IMR-90 (cell line): ENCODE measurements at regions not wholly inside any gene's neighbourhood (a gene's known extent, or its start where the extent isn't known, plus 50 kb on each side); places are given as distances from the start of the nearest gene placed in this dataset.

ENCODE experiments used
- ATAC-seq: fragments of 200-7000 bp; cut with Tn5 transposase; 2 replicates; pipeline ENCODE4 v1.9.1; 2020; ENCODE audit warnings: low read depth, mild to moderate bottlenecking, moderate library complexity
- BruUV-seq: library from RNA; stranded (reverse); fragments of 400-500 nt; replicated peaks from 2 replicates; lab custom pipeline; 2021; lab: Mats Ljungman, UMichigan
- CTCF ChIA-PET: fragments of 300-600 bp; formaldehyde crosslinking; extraction: SDS; loops from one replicate; lab custom pipeline; 2021; ENCODE audit warnings: antibody characterized with exemption; lab: Yijun Ruan, JAX
- POLR2A ChIA-PET: fragments of 300-600 bp; sonication (Branson Sonifier 250); formaldehyde crosslinking; loops from one replicate; lab custom pipeline; 2022; ENCODE audit warnings: antibody characterized with exemption; ENCODE audit not compliant: unreplicated experiment; lab: Charles Lee
- DNase-seq: peaks from one replicate; pipeline ENCODE4 v3.0.0; 2013
- H2AFZ ChIP-seq: replicated peaks from 2 replicates; pipeline ENCODE3; 2013; ENCODE audit warnings: low read length, mild to moderate bottlenecking; ENCODE audit not compliant: poor library complexity
- H2AK5ac ChIP-seq: 2 replicates; pipeline ENCODE4 v1.6.1; 2013; ENCODE audit warnings: low read depth, low read length, inconsistent platforms
- H2AK9ac ChIP-seq: replicated peaks from 2 replicates; pipeline ENCODE3; 2013; ENCODE audit warnings: mild to moderate bottlenecking, low read depth, low read length, moderate library complexity; ENCODE audit not compliant: poor library complexity
- H2BK120ac ChIP-seq: 2 replicates; pipeline ENCODE4 v1.6.1; 2013; ENCODE audit warnings: low read depth, low read length, inconsistent platforms
- H2BK15ac ChIP-seq: 3 replicates; pipeline ENCODE4 v1.6.1; 2013; ENCODE audit warnings: low read depth, low read length, inconsistent platforms
- H2BK20ac ChIP-seq: 2 replicates; pipeline ENCODE4 v1.6.1; 2013; ENCODE audit warnings: low read depth, mild to moderate bottlenecking, inconsistent platforms, low read length, moderate library complexity
- H2BK5ac ChIP-seq: 2 replicates; pipeline ENCODE4 v1.6.1; 2013; ENCODE audit warnings: mild to moderate bottlenecking, low read depth, low read length, inconsistent platforms; ENCODE audit not compliant: poor library complexity, severe bottlenecking
- H3K14ac ChIP-seq: replicated peaks from 2 replicates; pipeline ENCODE4 v1.6.1; 2013; ENCODE audit warnings: low read depth, low read length, inconsistent platforms
- H3K18ac ChIP-seq: 2 replicates; pipeline ENCODE4 v1.6.1; 2013; ENCODE audit warnings: low read depth, low read length, control low read depth
- H3K23ac ChIP-seq: 2 replicates; pipeline ENCODE4 v1.6.1; 2013; ENCODE audit warnings: low read depth, low read length, inconsistent platforms
- H3K27ac ChIP-seq: 2 replicates; pipeline ENCODE4 v1.5.1; 2013; ENCODE audit warnings: mild to moderate bottlenecking, control low read depth, low read length; ENCODE audit not compliant: insufficient read depth
- H3K27me3 ChIP-seq: 2 replicates; pipeline ENCODE4 v1.6.1; 2013; ENCODE audit warnings: low read length; ENCODE audit not compliant: control insufficient read depth, insufficient read depth
- H3K36me3 ChIP-seq: 2 replicates; pipeline ENCODE4 v1.6.1; 2013; ENCODE audit warnings: low read length, mixed read lengths; ENCODE audit not compliant: control insufficient read depth, insufficient read depth
- H3K4ac ChIP-seq: 2 replicates; pipeline ENCODE4 v1.6.1; 2013; ENCODE audit warnings: low read depth, low read length, inconsistent platforms
- H3K4me1 ChIP-seq: 2 replicates; pipeline ENCODE4 v1.6.1; 2013; ENCODE audit warnings: low read length, mixed read lengths; ENCODE audit not compliant: control insufficient read depth, insufficient read depth
- H3K4me2 ChIP-seq: 2 replicates; pipeline ENCODE4 v1.6.1; 2013; ENCODE audit warnings: low read depth, mild to moderate bottlenecking, control low read depth, low read length, moderate library complexity
- H3K4me3 ChIP-seq: 2 replicates; pipeline ENCODE4 v1.5.1; 2013; ENCODE audit warnings: low read depth, mild to moderate bottlenecking, control low read depth, low read length, moderate library complexity; ENCODE audit not compliant: insufficient read depth
- H3K56ac ChIP-seq: 2 replicates; pipeline ENCODE4 v1.6.1; 2013; ENCODE audit warnings: low read length, inconsistent platforms; ENCODE audit not compliant: insufficient read depth; ENCODE audit errors: extremely low read depth
- H3K79me1 ChIP-seq, 2 experiments: 2 replicates each; pipeline ENCODE4 v1.6.1; 2013; ENCODE audit warnings: low read length in 2 of 2, inconsistent platforms in 1 of 2, low read depth in 1 of 2
- H3K9ac ChIP-seq: 2 replicates; pipeline ENCODE4 v1.6.1; 2013; ENCODE audit warnings: low read depth, low read length, control low read depth
- H3K9me1 ChIP-seq: 2 replicates; pipeline ENCODE4 v1.6.1; 2013; ENCODE audit warnings: low read length, inconsistent platforms; ENCODE audit not compliant: insufficient read depth
- H3K9me3 ChIP-seq: 2 replicates; pipeline ENCODE4 v1.6.1; 2013; ENCODE audit warnings: low read length; ENCODE audit not compliant: control insufficient read depth, insufficient read depth
- H4K20me1 ChIP-seq: 2 replicates; pipeline ENCODE4 v1.6.1; 2013; ENCODE audit warnings: low read length, inconsistent platforms; ENCODE audit not compliant: insufficient read depth
- H4K5ac ChIP-seq: 2 replicates; pipeline ENCODE4 v1.6.1; 2013; ENCODE audit warnings: mild to moderate bottlenecking, low read depth, low read length, control low read depth
- H4K8ac ChIP-seq, 2 experiments: 2 replicates each; pipeline ENCODE4 v1.6.1; 2013; ENCODE audit warnings: low read depth in 2 of 2, low read length in 2 of 2, control low read depth in 1 of 2, inconsistent platforms in 1 of 2
- H4K91ac ChIP-seq: 2 replicates; pipeline ENCODE4 v1.6.1; 2013; ENCODE audit warnings: low read depth, low read length, inconsistent platforms; ENCODE audit not compliant: insufficient read depth
- BHLHE40 ChIP-seq: fragments of 150-350 bp; IDR thresholded peaks from 2 replicates; pipeline ENCODE4 v1.6.1; 2016; ENCODE audit warnings: mild to moderate bottlenecking, low read depth, low read length
- CEBPB ChIP-seq: IDR thresholded peaks from 2 replicates; pipeline ENCODE4 v1.6.1; 2012; ENCODE audit warnings: low read depth, low read length, improper control_type of control experiment
- CHD1 ChIP-seq: IDR thresholded peaks from 2 replicates; pipeline ENCODE4 v1.6.1; 2012; ENCODE audit warnings: low read depth, low read length, improper control_type of control experiment
- MAFK ChIP-seq: IDR thresholded peaks from 2 replicates; pipeline ENCODE4 v1.6.1; 2012; ENCODE audit warnings: low read depth, low read length, improper control_type of control experiment
- MAZ ChIP-seq: IDR thresholded peaks from 2 replicates; pipeline ENCODE4 v1.6.1; 2012; ENCODE audit warnings: low read depth, mild to moderate bottlenecking, low read length, improper control_type of control experiment, moderate library complexity, borderline replicate concordance
- NFE2L2 ChIP-seq: fragments of 150-350 bp; IDR thresholded peaks from 2 replicates; pipeline ENCODE4 v1.6.1; 2016; ENCODE audit warnings: low read depth, mild to moderate bottlenecking, low read length
- POLR2A ChIP-seq: IDR thresholded peaks from 2 replicates; pipeline ENCODE4 v1.6.1; 2012; ENCODE audit warnings: mild to moderate bottlenecking, low read depth, low read length
- RAD21 ChIP-seq: IDR thresholded peaks from 2 replicates; pipeline ENCODE4 v1.6.1; 2012; ENCODE audit warnings: low read length, improper control_type of control experiment
- RFX5 ChIP-seq: IDR thresholded peaks from 2 replicates; pipeline ENCODE4 v1.8.0; 2012; ENCODE audit warnings: low read depth, mild to moderate bottlenecking, low read length, moderate library complexity
- SMC3 ChIP-seq: fragments of 150-350 bp; IDR thresholded peaks from 2 replicates; pipeline ENCODE4 v1.6.1; 2016; ENCODE audit warnings: low read depth, mild to moderate bottlenecking, antibody characterized with exemption, low read length, moderate library complexity
- WGBS, 2 experiments: methylation state at CpG; one replicate each; pipeline versions ENCODE4 v1.1.5 to v1.1.7; 2013; ENCODE audit warnings: missing lambda C conversion rate in 2 of 2; ENCODE audit not compliant: insufficient read length in 1 of 2; ENCODE audit errors: extremely low coverage in 2 of 2; 5-methylcytosine and 5-hydroxymethylcytosine counted together
- dilution Hi-C: fragments of 300-500 bp; cut with HindIII; formaldehyde crosslinking; loops from one replicate; pipeline ENCODE4 v1.14.3; 2018; ENCODE audit warnings: low sequenced_read_pairs; ENCODE audit not compliant: unreplicated experiment
- in situ Hi-C: fragments of 300-500 bp; cut with MboI; formaldehyde crosslinking; loops from 3 replicates; pipeline ENCODE4 v1.14.3; 2019; ENCODE audit warnings: low sequenced_read_pairs, inconsistent platforms, mixed read lengths
- intact Hi-C: fragments of 100-400 bp; cut with micrococcal nuclease; formaldehyde crosslinking; loops from 2 replicates; pipeline ENCODE4 v1.10.0; 2022

GRCh38 chr7:4561795-4562194, 120.3 kb upstream of the FOXK1 start:
- TF ChIP-seq SMC3 = no peak
- TF ChIP-seq CHD1 = no peak
- no peak for TF ChIP-seq CEBPB
- TF ChIP-seq NFE2L2 = no peak
- no peak for TF ChIP-seq BHLHE40
- TF ChIP-seq MAFK = no peak
- TF ChIP-seq MAZ = no peak
- TF ChIP-seq RAD21 = no peak
- no peak for TF ChIP-seq RFX5
- no peak for TF ChIP-seq POLR2A
- no peak overlapping the region for H3K23ac ChIP-seq
- no peak overlapping the region for H3K18ac ChIP-seq
- dilution Hi-C loops = no loop called here
- H3K14ac ChIP-seq = no peak overlapping the region
- no TSS peak for BruUV-seq
- H2AK5ac ChIP-seq = no peak overlapping the region
- H3K4me3 ChIP-seq = no peak overlapping the region
- no peak overlapping the region for H3K4me2 ChIP-seq
- no peak overlapping the region for H3K27ac ChIP-seq
- no peaks in the 10 kb centered on the region for H3K9me3 ChIP-seq
- DNase-seq = no peak
- no peaks in the 10 kb centered on the region for H3K9me1 ChIP-seq
- in situ Hi-C loops = no loop called here
- H3K4me1 ChIP-seq = peaks cover 2% of the 10 kb centered on the region; the same call in 1 of the 2 replicates
- no peaks in the 10 kb centered on the region for H3K27me3 ChIP-seq
- no peak overlapping the region for H2AFZ ChIP-seq
- no peak overlapping the region for H4K91ac ChIP-seq
- H2BK5ac ChIP-seq = no peak overlapping the region
- H3K56ac ChIP-seq = no peak overlapping the region
- H2BK20ac ChIP-seq = no peak overlapping the region
- H4K5ac ChIP-seq = no peak overlapping the region
- H3K36me3 ChIP-seq = no peaks in the 10 kb centered on the region
- no peak overlapping the region for H2AK9ac ChIP-seq
- no peaks in the 10 kb centered on the region for H3K79me1 ChIP-seq
- ChIA-PET CTCF (no interaction called here), POLR2A (no interaction called here)
- H2BK15ac ChIP-seq = no peak overlapping the region
- H3K9ac ChIP-seq = no peak overlapping the region
- no peak for ATAC-seq
- WGBS, 2 experiments = no CpG with 5 or more reads among the region's 3 CpGs
- no peak overlapping the region for H2BK120ac ChIP-seq
- H4K8ac ChIP-seq = no peak overlapping the region
- no peaks in the 10 kb centered on the region for H4K20me1 ChIP-seq
- intact Hi-C loops = no loop called here
- no peak overlapping the region for H3K4ac ChIP-seq
